Endothelial cell of umbilical vein (primary cell): ENCODE measurements at regions not wholly inside any gene's neighbourhood (a gene's known extent, or its start where the extent isn't known, plus 50 kb on each side); places are given as distances from the start of the nearest gene placed in this dataset.

ENCODE experiments used
- BruUV-seq: library from RNA; stranded (reverse); fragments of 400-500 nt; replicated peaks from 2 replicates; lab custom pipeline; 2021; lab: Mats Ljungman, UMichigan
- CTCF ChIA-PET: fragments of 300-600, 350-600 bp; sonication (Branson Sonifier 250); formaldehyde crosslinking; loops from one replicate; lab custom pipeline; 2021; ENCODE audit warnings: antibody characterized with exemption, inconsistent platforms; lab: Charles Lee
- POLR2A ChIA-PET: fragments of 300-600, 350-600 bp; sonication (Branson Sonifier 250); formaldehyde crosslinking; loops from one replicate; lab custom pipeline; 2021; ENCODE audit warnings: antibody characterized with exemption, inconsistent platforms; lab: Charles Lee
- DNase-seq: peaks from one replicate; pipeline ENCODE4 v3.0.0-alpha.2; 2011; ENCODE audit warnings: low read depth, low spot score
- FAIRE-seq: peaks from 2 replicates; lab custom pipeline; 2011; peaks lifted over from hg19 to GRCh38; lab: Jason Lieb, UNC
- H2AFZ ChIP-seq: 2 replicates; pipeline ENCODE4 v1.6.0; 2012; ENCODE audit warnings: low read depth, low read length, control low read depth, inconsistent platforms
- H3K27ac ChIP-seq: 2 replicates; pipeline ENCODE4 v1.5.1; 2011; ENCODE audit warnings: low read depth, mild to moderate bottlenecking, control low read depth, low read length, moderate library complexity; ENCODE audit not compliant: insufficient read depth
- H3K27me3 ChIP-seq, 2 experiments: 2 replicates each; pipeline versions ENCODE4 v1.6.0 to v1.6.1; 2011; ENCODE audit warnings: low read length in 2 of 2, mixed read lengths in 1 of 2; ENCODE audit not compliant: control insufficient read depth in 2 of 2, insufficient read depth in 2 of 2
- H3K36me3 ChIP-seq, 2 experiments: 2 replicates in 1 of 2; 3 replicates in 1 of 2; pipeline ENCODE4 v1.5.1; 2011; ENCODE audit warnings: low read length in 2 of 2, mild to moderate bottlenecking in 1 of 2, moderate library complexity in 1 of 2; ENCODE audit not compliant: control insufficient read depth in 2 of 2, insufficient read depth in 2 of 2; ENCODE audit errors: extremely low read depth in 1 of 2
- H3K4me1 ChIP-seq: 3 replicates; pipeline ENCODE4 v1.5.1; 2011; ENCODE audit warnings: mild to moderate bottlenecking, low read length; ENCODE audit not compliant: control insufficient read depth, insufficient read depth; ENCODE audit errors: extremely low read depth
- H3K4me2 ChIP-seq: 2 replicates; pipeline ENCODE4 v1.6.1; 2011; ENCODE audit warnings: low read length, control low read depth, mixed read lengths; ENCODE audit not compliant: insufficient read depth
- H3K4me3 ChIP-seq, 3 experiments: fragments of 200-600 bp in 1 of 3; sonication (generic), shearing (Covaris generic) in 1 of 3; replicated peaks in 1 of 3; 2 replicates each; pipeline ENCODE4 v1.5.1; 2011 to 2016; ENCODE audit warnings: control low read depth in 3 of 3, low read length in 3 of 3, mild to moderate bottlenecking in 2 of 3, inconsistent platforms in 1 of 3, low read depth in 1 of 3, moderate library complexity in 1 of 3; ENCODE audit not compliant: insufficient read depth in 1 of 3
- H3K79me2 ChIP-seq: 2 replicates; pipeline ENCODE4 v1.6.0; 2012; ENCODE audit warnings: low read length, inconsistent platforms; ENCODE audit not compliant: control insufficient read depth, insufficient read depth
- H3K9ac ChIP-seq: replicated peaks from 2 replicates; pipeline ENCODE3; 2011; ENCODE audit warnings: low read length, control low read depth; ENCODE audit not compliant: insufficient read depth; ENCODE audit errors: extremely low read depth
- H3K9me1 ChIP-seq: replicated peaks from 3 replicates; pipeline ENCODE4 v1.6.0; 2011; ENCODE audit warnings: mild to moderate bottlenecking, low read length; ENCODE audit not compliant: control insufficient read depth, insufficient read depth; ENCODE audit errors: extremely low read depth
- H3K9me3 ChIP-seq: replicated peaks from 2 replicates; pipeline ENCODE4 v1.5.1; 2012; ENCODE audit warnings: low read length, inconsistent platforms; ENCODE audit not compliant: control insufficient read depth, insufficient read depth
- H4K20me1 ChIP-seq: replicated peaks from 2 replicates; pipeline ENCODE3; 2011; ENCODE audit warnings: mild to moderate bottlenecking, low read length; ENCODE audit not compliant: control insufficient read depth, insufficient read depth; ENCODE audit errors: extremely low read depth
- CTCF ChIP-seq, 2 donors: IDR thresholded peaks; 1 replicate in 1 of 2; 2 replicates in 1 of 2; pipeline ENCODE4 v1.5.1; 2011; ENCODE audit warnings: low read length in 2 of 2, mild to moderate bottlenecking in 2 of 2, moderate library complexity in 2 of 2, control low read depth in 1 of 2, inconsistent platforms in 1 of 2, low read depth in 1 of 2; ENCODE audit not compliant: insufficient read depth in 1 of 2; ENCODE audit errors: extremely low read depth in 1 of 2
- EZH2 ChIP-seq: IDR thresholded peaks from 2 replicates; pipeline ENCODE4 v1.6.1; 2012; ENCODE audit warnings: borderline replicate concordance, low read depth, mild to moderate bottlenecking, moderate library complexity, low read length, inconsistent platforms; ENCODE audit not compliant: severe bottlenecking
- FOS ChIP-seq: IDR thresholded peaks from 2 replicates; pipeline ENCODE4 v1.6.1; 2011; ENCODE audit warnings: mild to moderate bottlenecking, low read length, moderate library complexity, borderline replicate concordance; ENCODE audit not compliant: insufficient read depth
- GATA2 ChIP-seq: IDR thresholded peaks from 2 replicates; pipeline ENCODE4 v1.7.0; 2011; ENCODE audit warnings: low read depth, mild to moderate bottlenecking, moderate library complexity, mixed read lengths, low read length; ENCODE audit not compliant: insufficient read length, insufficient read depth
- JUN ChIP-seq: IDR thresholded peaks from 2 replicates; pipeline ENCODE4 v1.6.1; 2011; ENCODE audit warnings: borderline replicate concordance, low read depth; ENCODE audit not compliant: insufficient read length, insufficient read depth
- MAX ChIP-seq: IDR thresholded peaks from 2 replicates; pipeline ENCODE4 v1.6.1; 2011; ENCODE audit not compliant: insufficient read depth, insufficient read length
- MYC ChIP-seq: IDR thresholded peaks from one replicate; pipeline ENCODE4 v1.6.1; 2011; ENCODE audit warnings: mild to moderate bottlenecking, low read depth, low read length
- POLR2A ChIP-seq: IDR thresholded peaks from 2 replicates; pipeline ENCODE4 v1.6.1; 2012; ENCODE audit warnings: low read depth, mild to moderate bottlenecking, control low read depth, low read length
- POLR2AphosphoS5 ChIP-seq: IDR thresholded peaks from 2 replicates; pipeline ENCODE4 v1.6.1; 2012; ENCODE audit warnings: low read depth, mild to moderate bottlenecking, control low read depth, low read length, moderate library complexity; ENCODE audit not compliant: insufficient read depth
- dilution Hi-C: fragments of 300-500 bp; cut with MboI; formaldehyde crosslinking; loops from one replicate; pipeline ENCODE4 v1.15.0; 2019; ENCODE audit warnings: low sequenced_read_pairs; ENCODE audit not compliant: extremely low pct_ligation_motif_present
- intact Hi-C: fragments of 100-400 bp; cut with micrococcal nuclease; formaldehyde crosslinking; loops from one replicate; pipeline ENCODE4 v1.10.0; 2022

GRCh38 chr2:8543060-8543382 is 138.8 kb upstream of the ID2 start:
- no peak for FAIRE-seq
- Histone ChIP-seq H3K27me3 (no peaks in the 10 kb centered on the region), H3K4me3 (no peak overlapping the region), H2AFZ (no peak overlapping the region), H3K4me1 (no peaks in the 10 kb centered on the region), H3K27ac (no peak overlapping the region), H3K9ac (no peak overlapping the region), H3K9me3 (no peaks in the 10 kb centered on the region), H3K9me1 (no peaks in the 10 kb centered on the region), H3K4me2 (no peak overlapping the region), H3K36me3 (no peaks in the 10 kb centered on the region), H4K20me1 (no peaks in the 10 kb centered on the region), H3K79me2 (no peaks in the 10 kb centered on the region)
- BruUV-seq, result no TSS peak
- CTCF ChIA-PET, result no interaction called here
- no peak for TF ChIP-seq EZH2
- no peak for TF ChIP-seq MYC
- TF ChIP-seq JUN, result no peak
- TF ChIP-seq MAX, result no peak
- no peak for TF ChIP-seq POLR2A
- no peak for TF ChIP-seq GATA2
- TF ChIP-seq CTCF (IDR thresholded peaks at IDR 0.05; ENCODE audit: extremely low read depth in 1 of 2, insufficient read depth in 1 of 2, low read depth in 1 of 2, low read length in 2 of 2), result no peak
- TF ChIP-seq POLR2AphosphoS5, result no peak
- TF ChIP-seq FOS, result no peak
- intact Hi-C loops, result no loop called here
- DNase-seq, result no peak
- POLR2A ChIA-PET, result no interaction called here
- dilution Hi-C loops, result no loop called here
